DMS53 (cell line): ENCODE measurements at regions not wholly inside any gene's neighbourhood (a gene's known extent, or its start where the extent isn't known, plus 50 kb on each side); places are given as distances from the start of the nearest gene placed in this dataset.

Experiments
- DNase-seq: peaks from one replicate; lab custom pipeline; 2025; lab: John Stamatoyannopoulos, UW

- DNase-seq: no peak
Measured at GRCh38 chr4:19992471-19993093, 259.1 kb upstream of the SLIT2 start.

DNA sequence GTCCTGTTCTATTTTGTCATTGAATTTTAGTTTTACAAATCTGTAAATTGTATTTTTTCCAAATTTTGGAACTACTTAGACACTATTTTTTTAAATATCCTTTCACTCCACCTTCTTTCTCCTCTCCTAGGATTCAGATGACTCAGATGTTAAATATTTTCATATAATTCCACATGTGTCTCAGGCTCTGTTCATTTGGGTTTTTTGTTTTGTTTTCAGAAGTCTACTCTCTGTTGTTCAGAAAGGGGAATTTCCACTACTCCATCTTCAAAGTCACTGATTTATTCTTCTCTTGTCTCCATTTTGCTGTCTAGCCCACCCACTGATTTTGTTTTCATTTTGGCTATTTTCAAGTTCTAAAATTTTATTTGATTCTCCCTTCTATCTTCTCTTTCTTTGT is 264.0 kb upstream of the SLIT2 start:
- no peak for DNase-seq

DNA sequence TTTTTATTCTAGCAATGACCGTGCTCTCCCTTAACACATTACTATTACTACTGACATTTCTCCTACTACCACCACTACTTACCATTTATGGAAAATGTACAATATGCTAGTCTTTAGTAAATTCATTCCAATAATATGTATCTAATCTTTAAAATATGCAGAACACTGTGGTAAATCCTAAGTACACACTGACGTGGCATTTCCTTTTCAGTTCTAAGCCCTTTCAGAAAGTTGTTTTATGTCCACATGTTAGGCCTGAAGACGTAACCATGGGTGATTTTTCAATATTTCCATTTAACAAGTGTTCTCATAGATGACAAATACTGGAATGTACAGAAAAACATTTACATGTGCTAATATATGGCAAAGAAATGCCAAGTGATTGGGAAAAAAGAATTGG is 268.6 kb upstream of the SLIT2 start:
- peak; percentile 34 for DNase-seq

GRCh38 chr4:19982556-19982955 is 269.1 kb upstream of the SLIT2 start:
- no peak for DNase-seq

GRCh38 chr4:19971829-19972228 is 279.9 kb upstream of the SLIT2 start:
- DNase-seq: peak; percentile 20

GRCh38 chr4:19969492-19969891 is 282.2 kb upstream of the SLIT2 start:
- DNase-seq: no peak

DNA sequence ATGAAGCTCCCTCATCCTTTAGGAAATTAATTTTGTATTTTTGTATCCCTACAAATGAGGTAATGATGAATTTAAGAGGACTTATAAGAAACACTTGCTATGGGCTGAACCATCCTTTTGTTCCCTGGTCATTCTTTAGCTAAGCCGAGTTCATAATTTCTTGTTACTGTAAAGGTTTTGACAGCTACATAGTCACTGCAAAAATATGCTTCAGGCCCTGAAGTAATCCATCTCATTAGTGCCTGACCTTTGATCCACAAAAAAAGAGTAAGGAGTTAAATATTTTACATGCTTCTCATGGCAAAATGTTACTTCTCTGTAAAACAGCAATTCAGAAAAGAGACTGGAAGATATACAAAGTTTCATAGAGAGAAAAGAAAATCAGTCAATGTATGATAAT is 290.6 kb upstream of the SLIT2 start:
- no peak for DNase-seq

GRCh38 chr4:19958848-19959247 is 292.9 kb upstream of the SLIT2 start:
- no peak for DNase-seq

DNA sequence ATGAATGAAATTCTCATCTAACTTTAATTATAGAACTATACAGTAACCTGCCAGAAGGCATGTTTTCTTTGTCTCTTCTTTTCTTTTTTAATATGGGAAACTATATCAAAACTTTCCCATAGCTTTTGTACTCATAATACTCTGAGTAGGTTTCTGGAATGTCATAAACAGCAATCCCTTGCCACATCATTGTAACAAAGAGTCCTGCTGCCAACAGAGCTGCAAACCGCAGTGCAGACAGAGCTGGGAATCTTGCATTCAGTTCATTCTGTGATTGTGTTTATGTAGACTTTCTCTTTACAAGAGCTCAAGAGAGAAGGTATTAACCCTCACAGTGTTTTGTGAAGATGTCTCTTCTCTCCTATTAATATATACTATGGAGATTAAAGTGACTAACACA is 304.4 kb upstream of the SLIT2 start:
- DNase-seq: no peak

DNA sequence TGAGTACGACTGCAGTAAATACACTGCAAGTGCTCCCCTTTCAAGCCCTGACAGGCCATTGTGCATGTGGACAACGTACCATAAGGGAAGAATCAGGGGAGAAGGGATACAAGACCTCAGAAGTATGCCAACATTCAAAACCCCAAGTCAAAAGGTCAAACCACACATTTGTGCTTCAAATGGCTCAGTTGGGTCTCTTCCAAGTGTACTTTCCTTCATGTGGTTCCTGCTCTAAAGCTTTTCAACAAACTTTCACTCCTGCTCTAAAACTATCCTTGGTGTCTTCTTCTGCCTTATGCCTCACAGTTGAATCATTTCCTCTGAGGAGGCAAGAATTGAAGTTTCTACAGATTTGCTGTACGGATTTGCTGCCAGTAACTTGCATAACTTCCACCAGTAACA is 305.7 kb upstream of the SLIT2 start:
- no peak for DNase-seq

- DNase-seq: no peak
Measured at GRCh38 chr4:19945501-19945900, 306.2 kb upstream of the SLIT2 start.

- DNase-seq: no peak
Measured at GRCh38 chr4:19944806-19945205, 306.9 kb upstream of the SLIT2 start.

DNA sequence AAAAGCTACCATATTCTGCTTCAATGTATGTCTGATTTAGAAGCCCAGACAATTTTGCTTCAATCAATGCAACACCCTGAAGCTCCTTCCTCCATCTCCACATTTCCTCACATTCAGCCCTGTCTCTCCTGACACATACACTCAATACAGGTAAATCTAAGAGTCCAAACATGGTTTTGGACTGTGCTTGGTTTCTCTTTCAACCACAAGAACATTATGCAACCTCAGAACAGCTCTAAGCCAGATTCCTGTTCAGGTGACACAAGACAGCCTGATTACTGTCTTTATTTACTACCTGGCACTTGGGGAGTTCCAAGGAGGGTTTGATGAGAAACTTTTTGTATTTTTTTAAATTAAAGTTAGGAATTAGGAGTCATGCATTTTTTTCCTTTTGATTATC is 307.5 kb upstream of the SLIT2 start:
- DNase-seq: no peak

- no peak for DNase-seq
Measured at GRCh38 chr4:19941434-19941833, 310.3 kb upstream of the SLIT2 start.

- DNase-seq: no peak
Measured at GRCh38 chr4:19940861-19941260, 310.8 kb upstream of the SLIT2 start.

- DNase-seq: no peak
Measured at GRCh38 chr4:19936476-19936875, 315.2 kb upstream of the SLIT2 start.

GRCh38 chr4:19930742-19931141 is 321.0 kb upstream of the SLIT2 start:
- DNase-seq: no peak

- peak; percentile 34 for DNase-seq
Measured at GRCh38 chr4:19927381-19927780, 324.3 kb upstream of the SLIT2 start.

- no peak for DNase-seq
Measured at GRCh38 chr4:19925516-19925915, 326.2 kb upstream of the SLIT2 start.

GRCh38 chr4:19924761-19925160 is 326.9 kb upstream of the SLIT2 start:
- DNase-seq: peak; percentile 25

DNA sequence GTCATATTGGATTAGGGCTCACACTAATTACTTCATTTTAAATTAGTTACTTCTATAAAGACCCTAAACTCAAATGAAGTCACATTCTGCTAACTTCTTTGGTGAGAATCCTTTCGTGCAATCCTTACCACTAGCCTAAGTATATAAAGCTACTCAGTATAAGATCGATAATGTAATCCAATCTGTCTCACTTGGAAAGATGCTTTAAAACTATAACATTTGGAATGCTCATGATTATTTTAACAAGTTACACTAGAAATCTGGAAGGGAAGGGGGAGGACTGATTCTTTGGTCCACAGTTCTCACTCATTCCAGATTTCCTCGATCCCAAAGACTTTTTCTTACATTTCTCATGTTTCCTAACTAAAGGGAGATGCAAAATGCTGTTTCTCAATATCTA is 336.4 kb upstream of the SLIT2 start:
- no peak for DNase-seq

DNA sequence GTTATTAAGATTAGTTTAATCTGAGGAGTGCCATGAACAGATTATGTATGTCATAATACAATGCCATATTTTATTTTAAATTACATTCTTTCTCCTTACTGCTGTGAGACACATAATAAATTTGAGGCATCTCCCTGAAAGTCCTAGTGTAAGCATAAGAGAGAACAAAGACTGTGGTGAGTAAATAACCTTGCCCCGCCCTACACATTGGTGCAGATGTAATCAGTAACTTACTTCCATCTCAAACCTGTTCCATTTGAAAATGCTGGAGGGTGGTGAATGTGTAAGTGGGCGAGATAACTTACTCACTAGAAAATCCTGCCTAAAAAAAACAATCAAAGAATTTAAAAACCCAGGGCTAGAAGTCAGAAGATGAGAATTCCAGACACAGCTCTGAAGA is 338.1 kb upstream of the SLIT2 start:
- DNase-seq: no peak

GRCh38 chr4:19910861-19911525 is 340.7 kb upstream of the SLIT2 start:
- no peak for DNase-seq

- DNase-seq: no peak
Measured at GRCh38 chr4:19905024-19905423, 346.7 kb upstream of the SLIT2 start.
